Erythroblast (primary cell): ENCODE measurements at regions not wholly inside any gene's neighbourhood (a gene's known extent, or its start where the extent isn't known, plus 50 kb on each side); places are given as distances from the start of the nearest gene placed in this dataset.

Experiments
- GATA1 ChIP-seq: IDR thresholded peaks from 2 replicates; pipeline ENCODE4 v1.6.1; 2011; ENCODE audit warnings: low read depth, mild to moderate bottlenecking, control low read depth, low read length, moderate library complexity
- POLR2A ChIP-seq: IDR thresholded peaks from 2 replicates; pipeline ENCODE4 v1.6.1; 2011; ENCODE audit warnings: mild to moderate bottlenecking, low read length

- TF ChIP-seq POLR2A (no peak), GATA1 (no peak)
These were observed 104.0 kb upstream of the OLIG2 start for GRCh38 chr21:32921632-32922230.
